ENCODE measurements at regions not wholly inside any gene's neighbourhood (a gene's known extent, or its start where the extent isn't known, plus 50 kb on each side); places are given as distances from the start of the nearest gene placed in this dataset.

DNA sequence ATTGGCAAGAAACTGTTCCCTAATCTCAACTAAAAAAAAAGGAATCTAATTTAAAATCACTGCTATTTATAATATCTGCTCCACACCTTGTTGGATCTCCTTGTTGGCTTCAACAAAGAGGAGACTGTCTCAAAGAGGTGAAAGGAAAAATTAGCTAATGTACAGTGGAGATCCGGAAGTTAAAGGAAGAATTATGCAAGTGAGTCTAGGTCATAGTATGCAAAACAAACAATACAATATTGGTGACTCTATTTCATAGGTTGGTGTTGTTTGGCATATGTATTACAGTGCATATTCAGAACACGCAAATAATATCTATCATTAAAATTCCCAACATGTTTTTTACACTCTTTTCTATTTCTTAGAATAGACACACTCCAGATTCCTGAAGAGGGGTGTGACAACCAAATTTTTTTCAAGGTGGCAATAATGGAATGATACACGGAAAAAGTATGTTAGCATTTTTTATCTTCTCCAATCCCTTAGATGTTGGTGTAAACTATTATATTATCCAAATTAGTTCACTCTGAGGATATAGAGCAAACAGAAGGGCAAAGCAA lies 685.3 kb downstream of the KCNA4 start:
- Histone ChIP-seq H3K4me3 (ENCODE audit: low read depth, low read length) (no peak overlapping the region), H3K36me3 (replicated peaks) (no peaks in the 10 kb centered on the region), H3K27me3 (replicated peaks) (no peaks in the 10 kb centered on the region), H3K27ac (no peak overlapping the region)
- no peak for DNase-seq
- TF ChIP-seq, protein P1, sequence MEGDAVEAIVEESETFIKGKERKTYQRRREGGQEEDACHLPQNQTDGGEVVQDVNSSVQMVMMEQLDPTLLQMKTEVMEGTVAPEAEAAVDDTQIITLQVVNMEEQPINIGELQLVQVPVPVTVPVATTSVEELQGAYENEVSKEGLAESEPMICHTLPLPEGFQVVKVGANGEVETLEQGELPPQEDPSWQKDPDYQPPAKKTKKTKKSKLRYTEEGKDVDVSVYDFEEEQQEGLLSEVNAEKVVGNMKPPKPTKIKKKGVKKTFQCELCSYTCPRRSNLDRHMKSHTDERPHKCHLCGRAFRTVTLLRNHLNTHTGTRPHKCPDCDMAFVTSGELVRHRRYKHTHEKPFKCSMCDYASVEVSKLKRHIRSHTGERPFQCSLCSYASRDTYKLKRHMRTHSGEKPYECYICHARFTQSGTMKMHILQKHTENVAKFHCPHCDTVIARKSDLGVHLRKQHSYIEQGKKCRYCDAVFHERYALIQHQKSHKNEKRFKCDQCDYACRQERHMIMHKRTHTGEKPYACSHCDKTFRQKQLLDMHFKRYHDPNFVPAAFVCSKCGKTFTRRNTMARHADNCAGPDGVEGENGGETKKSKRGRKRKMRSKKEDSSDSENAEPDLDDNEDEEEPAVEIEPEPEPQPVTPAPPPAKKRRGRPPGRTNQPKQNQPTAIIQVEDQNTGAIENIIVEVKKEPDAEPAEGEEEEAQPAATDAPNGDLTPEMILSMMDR (IDR thresholded peaks at IDR 0.05; ENCODE audit: low read depth, low read length, missing control alignments): no peak
- in situ Hi-C loops (cut with HindIII; ENCODE audit: low pct_ligation_motif_present, low sequenced_read_pairs): no loop called here

- H3K27me3 ChIP-seq (replicated peaks): no peaks in the 10 kb centered on the region
- in situ Hi-C loops (cut with HindIII; ENCODE audit: low pct_ligation_motif_present, low sequenced_read_pairs): no loop called here
- TF ChIP-seq, protein P1 (IDR thresholded peaks at IDR 0.05; ENCODE audit: low read depth, low read length, missing control alignments): peak; percentile 82
- H3K27ac ChIP-seq: peak overlapping the region; percentile 40
- no peaks in the 10 kb centered on the region for H3K36me3 ChIP-seq (replicated peaks)
- H3K4me3 ChIP-seq (ENCODE audit: low read depth, low read length): no peak overlapping the region
- DNase-seq: peak; percentile 84
Measured at GRCh38 chr11:29328961-29329441, 687.8 kb downstream of the KCNA4 start.

- peak overlapping the region; percentile 40 for H3K27ac ChIP-seq
- no peak for DNase-seq
- in situ Hi-C loops (cut with HindIII; ENCODE audit: low pct_ligation_motif_present, low sequenced_read_pairs): no loop called here
- no peaks in the 10 kb centered on the region for H3K36me3 ChIP-seq (replicated peaks)
- H3K4me3 ChIP-seq (ENCODE audit: low read depth, low read length): no peak overlapping the region
- TF ChIP-seq, protein P1 (IDR thresholded peaks at IDR 0.05; ENCODE audit: low read depth, low read length, missing control alignments): no peak
- H3K27me3 ChIP-seq (replicated peaks): no peaks in the 10 kb centered on the region
Measured at GRCh38 chr11:29327891-29328290, 688.9 kb downstream of the KCNA4 start.

DNA sequence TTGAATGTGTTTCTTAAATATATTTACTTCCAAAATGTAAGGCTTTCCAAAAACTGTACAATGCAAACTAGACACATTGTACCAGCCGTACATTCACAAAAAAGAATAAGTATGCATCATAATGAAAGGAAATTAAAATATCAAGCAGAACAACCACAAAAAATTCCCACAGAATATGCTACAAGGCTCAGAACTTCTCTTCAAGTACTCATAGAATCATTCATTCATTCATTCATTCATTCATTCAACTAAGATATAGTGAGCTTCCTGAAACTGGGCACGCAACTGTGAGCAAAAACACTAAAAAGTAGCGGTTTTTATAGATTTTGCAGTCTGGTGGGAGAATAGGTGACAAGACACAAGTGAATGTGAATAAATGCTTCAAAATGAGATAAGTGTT lies 690.1 kb downstream of the KCNA4 start:
- in situ Hi-C loops (cut with HindIII; ENCODE audit: low pct_ligation_motif_present, low sequenced_read_pairs): no loop called here

DNA sequence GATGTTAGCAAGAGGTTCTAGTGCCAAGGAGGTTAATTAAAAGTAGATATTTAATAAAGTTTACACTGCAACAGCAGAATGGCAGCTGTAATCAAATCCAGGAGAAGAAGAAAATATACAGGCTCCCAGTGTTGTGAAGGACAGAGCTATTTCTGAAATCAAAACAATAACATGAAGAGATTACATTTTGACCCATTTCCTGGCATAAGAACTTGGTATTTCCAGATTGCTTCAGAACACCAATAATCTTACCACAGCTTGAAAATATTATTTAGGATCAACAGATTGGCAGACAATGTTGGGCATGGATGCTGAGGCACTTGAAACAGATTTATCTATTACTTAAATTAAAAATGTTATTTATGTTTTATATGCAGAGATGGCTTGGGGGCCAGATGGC lies 692.5 kb downstream of the KCNA4 start:
- Histone ChIP-seq H3K4me3 (ENCODE audit: low read depth, low read length) (no peak overlapping the region), H3K27ac (peak overlapping the region; percentile 47), H3K27me3 (replicated peaks) (no peaks in the 10 kb centered on the region), H3K36me3 (replicated peaks) (no peaks in the 10 kb centered on the region)
- DNase-seq: no peak
- TF ChIP-seq, protein P1 (IDR thresholded peaks at IDR 0.05; ENCODE audit: low read depth, low read length, missing control alignments): no peak
- in situ Hi-C loops (cut with HindIII; ENCODE audit: low pct_ligation_motif_present, low sequenced_read_pairs): no loop called here

More for the DNA sequence above, 690.1 kb downstream of the KCNA4 start:
- DNase-seq: no peak
- H3K27me3 ChIP-seq (replicated peaks): no peaks in the 10 kb centered on the region
- H3K36me3 ChIP-seq (replicated peaks): no peaks in the 10 kb centered on the region
- TF ChIP-seq, protein P1 (IDR thresholded peaks at IDR 0.05; ENCODE audit: low read depth, low read length, missing control alignments): no peak
- H3K4me3 ChIP-seq (ENCODE audit: low read depth, low read length): no peak overlapping the region
- H3K27ac ChIP-seq: no peak overlapping the region

Measured in brain microvascular endothelial cell (primary cell).